NCI-H748 (cell line): ENCODE measurements at regions not wholly inside any gene's neighbourhood (a gene's known extent, or its start where the extent isn't known, plus 50 kb on each side); places are given as distances from the start of the nearest gene placed in this dataset.

Source experiments
- DNase-seq: peaks from one replicate; lab custom pipeline; 2025; ENCODE audit not compliant: unreplicated experiment; lab: John Stamatoyannopoulos, UW

GRCh38 chr17:72421128-72422092 is 300.6 kb downstream of the SOX9 start:
- no peak for DNase-seq

GRCh38 chr17:72422204-72422504 is 301.3 kb downstream of the SOX9 start:
- DNase-seq = no peak

GRCh38 chr17:72422505-72423285 is 301.9 kb downstream of the SOX9 start:
- DNase-seq = no peak

GRCh38 chr17:72423286-72423589 is 302.4 kb downstream of the SOX9 start:
- DNase-seq = no peak

- no peak for DNase-seq
These were observed 302.9 kb downstream of the SOX9 start for GRCh38 chr17:72423718-72424117.

GRCh38 chr17:72424505-72425117 is 303.8 kb downstream of the SOX9 start:
- DNase-seq = no peak

GRCh38 chr17:72425133-72425793 is 304.4 kb downstream of the SOX9 start:
- DNase-seq = no peak

GRCh38 chr17:72425794-72426168 is 305.0 kb downstream of the SOX9 start:
- no peak for DNase-seq

- DNase-seq = no peak
These were observed 305.5 kb downstream of the SOX9 start for GRCh38 chr17:72426321-72426720.

GRCh38 chr17:72426948-72427760 is 306.3 kb downstream of the SOX9 start:
- peak; percentile 54 for DNase-seq

GRCh38 chr17:72427761-72428109 is 306.9 kb downstream of the SOX9 start:
- DNase-seq = no peak

GRCh38 chr17:72429066-72429638 is 308.3 kb downstream of the SOX9 start:
- DNase-seq = no peak

GRCh38 chr17:72430611-72431432 is 310.0 kb downstream of the SOX9 start:
- DNase-seq = peak; percentile 35

GRCh38 chr17:72432143-72432621 is 311.4 kb downstream of the SOX9 start:
- peak; percentile 26 for DNase-seq

GRCh38 chr17:72432881-72433280 is 312.1 kb downstream of the SOX9 start:
- DNase-seq = no peak

GRCh38 chr17:72433797-72434196 is 313.0 kb downstream of the SOX9 start:
- DNase-seq = no peak

GRCh38 chr17:72434581-72434980 is 313.8 kb downstream of the SOX9 start:
- DNase-seq = no peak

GRCh38 chr17:72434991-72435618 is 314.3 kb downstream of the SOX9 start:
- no peak for DNase-seq

GRCh38 chr17:72438783-72439182 is 318.0 kb downstream of the SOX9 start:
- DNase-seq = no peak
